Smooth muscle cell (in vitro differentiated cells): ENCODE measurements at regions not wholly inside any gene's neighbourhood (a gene's known extent, or its start where the extent isn't known, plus 50 kb on each side); places are given as distances from the start of the nearest gene placed in this dataset.

ENCODE experiments used
- DNase-seq: peaks from one replicate; lab custom pipeline; 2025; ENCODE audit not compliant: unreplicated experiment; lab: John Stamatoyannopoulos, UW
- H2AFZ ChIP-seq: fragments of 200-600 bp; sonication (generic); 2 replicates; pipeline ENCODE4 v1.6.0; 2016; ENCODE audit warnings: antibody characterized with exemption, low read depth, mild to moderate bottlenecking
- H3F3A ChIP-seq: fragments of 200-600 bp; sonication (generic); 2 replicates; pipeline ENCODE4 v1.6.0; 2017; ENCODE audit warnings: antibody characterized with exemption, low read depth
- H3K27ac ChIP-seq: fragments of 200-600 bp; sonication (generic); 2 replicates; pipeline ENCODE4 v1.5.1; 2016; ENCODE audit warnings: low read depth, mild to moderate bottlenecking
- H3K27me3 ChIP-seq: fragments of 200-600 bp; sonication (generic); 2 replicates; pipeline ENCODE4 v1.6.1; 2016; ENCODE audit warnings: low read depth, mild to moderate bottlenecking
- H3K36me3 ChIP-seq: fragments of 200-600 bp; sonication (generic); 2 replicates; pipeline ENCODE4 v1.5.1; 2016; ENCODE audit warnings: low read depth
- H3K4me1 ChIP-seq: fragments of 200-600 bp; sonication (generic); 2 replicates; pipeline ENCODE4 v1.5.1; 2016; ENCODE audit warnings: low read depth
- H3K4me2 ChIP-seq: fragments of 200-600 bp; sonication (generic); 2 replicates; pipeline ENCODE4 v1.6.0; 2016; ENCODE audit warnings: mild to moderate bottlenecking
- H3K4me3 ChIP-seq: fragments of 200-600 bp; sonication (generic); 2 replicates; pipeline ENCODE4 v1.5.1; 2016; ENCODE audit warnings: mild to moderate bottlenecking
- H3K79me2 ChIP-seq: fragments of 200-600 bp; sonication (generic); 2 replicates; pipeline ENCODE4 v1.6.0; 2016; ENCODE audit warnings: low read depth, mild to moderate bottlenecking
- H3K9ac ChIP-seq: fragments of 200-600 bp; sonication (generic); 2 replicates; pipeline ENCODE4 v1.6.0; 2016; ENCODE audit warnings: low read depth
- H3K9me3 ChIP-seq: fragments of 200-600 bp; sonication (generic); replicated peaks from 2 replicates; pipeline ENCODE4 v1.5.1; 2016; ENCODE audit warnings: low read depth
- H4K20me1 ChIP-seq: fragments of 200-600 bp; sonication (generic); 2 replicates; pipeline ENCODE4 v1.6.0; 2016; ENCODE audit warnings: low read depth
- CTCF ChIP-seq: fragments of 200-600 bp; sonication (generic); IDR thresholded peaks from 2 replicates; pipeline ENCODE4 v1.5.1; 2017; ENCODE audit warnings: borderline replicate concordance, mild to moderate bottlenecking, antibody characterized with exemption; ENCODE audit not compliant: insufficient read depth, poor library complexity, severe bottlenecking
- WGBS: methylation state at CpG from one replicate; pipeline ENCODE4 v1.1.7; 2016; ENCODE audit warnings: low lambda C conversion rate; 5-methylcytosine and 5-hydroxymethylcytosine counted together

- H3K36me3 ChIP-seq, result no peaks in the 10 kb centered on the region
- no peaks in the 10 kb centered on the region for H3K4me1 ChIP-seq
- no peaks in the 10 kb centered on the region for H4K20me1 ChIP-seq
- H3K27ac ChIP-seq, result no peak overlapping the region
- no peaks in the 10 kb centered on the region for H3K9me3 ChIP-seq
- peaks cover 12% of the 10 kb centered on the region for H3K27me3 ChIP-seq
- H3K4me3 ChIP-seq, result no peak overlapping the region
- no peak overlapping the region for H3K9ac ChIP-seq
- H2AFZ ChIP-seq, result no peak overlapping the region
- no peak for DNase-seq
- no peak for TF ChIP-seq CTCF
- H3F3A ChIP-seq, result no peaks in the 10 kb centered on the region
- H3K4me2 ChIP-seq, result no peak overlapping the region
- 71% methylated on average over 8 of the region's 8 CpGs for WGBS
- H3K79me2 ChIP-seq, result no peaks in the 10 kb centered on the region
Measured at GRCh38 chr2:105563000-105563719, 164.3 kb upstream of the FHL2 start.

GRCh38 chr2:105561401-105561800, 162.6 kb upstream of the FHL2 start:
- H3K36me3 ChIP-seq, result no peaks in the 10 kb centered on the region
- no peaks in the 10 kb centered on the region for H4K20me1 ChIP-seq
- H3K79me2 ChIP-seq, result no peaks in the 10 kb centered on the region
- no peak overlapping the region for H3K9ac ChIP-seq
- no peak for TF ChIP-seq CTCF
- no peak for DNase-seq
- peaks cover 29% of the 10 kb centered on the region for H3K27me3 ChIP-seq
- H2AFZ ChIP-seq, result no peak overlapping the region
- no peak overlapping the region for H3K4me2 ChIP-seq
- no peaks in the 10 kb centered on the region for H3K4me1 ChIP-seq
- WGBS, result 85% methylated on average over 9 of the region's 9 CpGs
- no peak overlapping the region for H3K27ac ChIP-seq
- no peaks in the 10 kb centered on the region for H3F3A ChIP-seq
- no peak overlapping the region for H3K4me3 ChIP-seq
- H3K9me3 ChIP-seq, result no peaks in the 10 kb centered on the region

GRCh38 chr2:105560157-105560556, 161.3 kb upstream of the FHL2 start:
- Histone ChIP-seq H3K27ac (no peak overlapping the region), H3K36me3 (no peaks in the 10 kb centered on the region), H3K79me2 (no peaks in the 10 kb centered on the region), H3K4me2 (no peak overlapping the region), H3K9ac (no peak overlapping the region), H3F3A (no peaks in the 10 kb centered on the region), H3K4me1 (no peaks in the 10 kb centered on the region), H3K4me3 (no peak overlapping the region), H2AFZ (no peak overlapping the region), H4K20me1 (no peaks in the 10 kb centered on the region), H3K27me3 (peaks cover 31% of the 10 kb centered on the region), H3K9me3 (no peaks in the 10 kb centered on the region)
- TF ChIP-seq CTCF, result no peak
- 88% methylated on average over 10 of the region's 10 CpGs for WGBS
- no peak for DNase-seq
